GM18499 (cell line): ENCODE measurements at regions not wholly inside any gene's neighbourhood (a gene's known extent, or its start where the extent isn't known, plus 50 kb on each side); places are given as distances from the start of the nearest gene placed in this dataset.
"Not testable (repeated sequence)": the region's sequence is repeated elsewhere in the genome, so short reads cannot be mapped to it uniquely, and the experiment has no call there.

Experiments used
- ATAC-seq: cut with Tn5 transposase; IDR thresholded peaks from one replicate; pipeline ENCODE4 v1.9.1; 2021; ENCODE audit warnings: moderate number of reproducible peaks; ENCODE audit not compliant: insufficient read depth, unreplicated experiment

DNA sequence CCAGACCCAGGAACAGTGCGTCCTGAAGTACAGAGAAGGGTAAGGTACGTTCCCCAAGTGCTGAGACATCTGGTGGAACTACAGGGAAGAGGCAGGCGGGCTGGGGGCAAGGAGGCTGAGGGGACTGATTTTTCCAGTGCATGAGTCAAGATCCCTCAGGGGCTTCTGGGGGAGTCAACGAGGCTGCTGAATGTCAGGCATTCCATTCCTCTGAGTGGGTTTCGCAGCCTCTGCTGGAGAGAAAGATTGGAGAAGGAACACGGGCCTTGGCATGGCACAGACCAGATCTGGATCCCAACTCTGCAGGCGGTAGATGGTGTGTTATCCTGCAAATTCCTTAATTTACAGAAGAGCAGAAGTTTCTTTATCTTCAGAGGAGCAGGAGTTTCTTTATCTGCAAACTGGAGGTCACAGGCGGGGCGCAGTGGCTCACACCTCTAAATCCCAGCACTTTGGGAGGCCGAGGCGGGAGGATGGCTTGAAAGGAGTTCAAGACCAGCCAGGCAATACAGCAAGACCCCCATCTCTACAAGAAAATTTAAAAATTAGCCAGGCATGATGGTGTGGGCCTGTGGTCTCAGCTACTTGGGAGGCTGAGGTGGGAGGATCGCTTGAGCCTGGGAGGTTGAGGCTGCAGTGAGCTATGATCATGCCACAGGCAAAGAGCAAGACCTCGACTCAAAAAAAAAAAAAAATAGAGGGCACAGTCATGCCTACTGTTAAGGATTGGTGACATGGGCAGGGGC is 132.6 kb upstream of the MAP1LC3B2 start:
- no peak for ATAC-seq

DNA sequence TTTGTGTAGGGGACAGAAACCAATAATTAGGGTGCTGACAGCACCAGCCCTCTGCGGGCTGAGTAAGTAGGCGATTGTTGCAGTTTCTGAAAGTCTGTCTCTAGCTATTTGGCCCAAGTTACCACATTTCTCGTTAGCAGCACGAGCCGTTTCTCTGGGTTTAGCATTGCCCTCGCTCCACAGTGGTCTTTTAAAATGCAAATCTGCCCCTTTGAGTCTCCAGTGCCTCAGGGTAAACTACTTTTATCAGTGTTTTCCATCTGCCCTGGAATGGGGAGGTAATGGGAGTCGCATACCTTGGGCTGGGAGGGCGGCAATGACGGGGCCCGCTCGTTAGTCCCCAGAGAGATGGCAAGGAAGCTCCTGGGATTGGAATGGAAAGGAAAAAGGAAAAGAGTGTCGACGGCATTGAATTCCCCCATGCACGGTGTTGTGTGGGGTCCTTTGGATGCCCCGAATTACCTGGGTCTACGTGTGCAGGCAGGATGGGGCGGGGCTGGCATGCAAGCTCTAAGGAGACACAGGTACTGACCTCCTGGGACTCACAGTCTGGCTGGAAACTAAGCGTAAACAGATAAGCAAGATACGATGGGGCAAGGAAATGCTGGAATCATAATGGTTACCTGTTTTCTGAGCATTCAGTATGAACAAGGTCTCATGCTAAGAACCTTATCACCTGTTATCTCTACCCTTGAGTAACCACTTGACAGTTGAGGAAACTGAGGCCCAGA is 131.8 kb upstream of the MAP1LC3B2 start:
- no peak for ATAC-seq

DNA sequence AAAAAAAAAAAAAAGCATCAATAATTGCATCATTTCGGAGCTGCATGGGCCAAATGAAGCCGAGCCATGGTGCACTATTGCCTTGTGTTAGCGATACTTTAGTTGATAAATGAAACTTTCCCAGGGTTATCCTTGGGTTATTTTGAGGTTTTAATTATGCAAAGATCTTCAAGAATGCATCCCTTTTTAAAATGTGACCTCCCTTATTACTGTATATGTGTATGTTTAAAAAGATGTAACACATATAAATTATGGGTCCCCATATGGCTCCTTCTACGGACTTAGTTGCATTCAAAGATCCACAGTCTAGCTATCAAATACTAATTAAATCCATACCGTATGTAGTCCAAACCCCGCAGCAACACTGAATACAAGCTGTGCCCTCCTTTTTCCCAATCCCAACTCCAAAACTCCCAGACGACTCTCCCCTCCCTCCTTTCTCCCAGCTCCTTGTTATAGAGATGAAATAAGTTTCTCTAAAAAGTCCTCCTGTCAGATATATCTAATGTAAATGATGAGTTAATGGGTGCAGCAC is 129.3 kb upstream of the MAP1LC3B2 start:
- ATAC-seq = no peak

DNA sequence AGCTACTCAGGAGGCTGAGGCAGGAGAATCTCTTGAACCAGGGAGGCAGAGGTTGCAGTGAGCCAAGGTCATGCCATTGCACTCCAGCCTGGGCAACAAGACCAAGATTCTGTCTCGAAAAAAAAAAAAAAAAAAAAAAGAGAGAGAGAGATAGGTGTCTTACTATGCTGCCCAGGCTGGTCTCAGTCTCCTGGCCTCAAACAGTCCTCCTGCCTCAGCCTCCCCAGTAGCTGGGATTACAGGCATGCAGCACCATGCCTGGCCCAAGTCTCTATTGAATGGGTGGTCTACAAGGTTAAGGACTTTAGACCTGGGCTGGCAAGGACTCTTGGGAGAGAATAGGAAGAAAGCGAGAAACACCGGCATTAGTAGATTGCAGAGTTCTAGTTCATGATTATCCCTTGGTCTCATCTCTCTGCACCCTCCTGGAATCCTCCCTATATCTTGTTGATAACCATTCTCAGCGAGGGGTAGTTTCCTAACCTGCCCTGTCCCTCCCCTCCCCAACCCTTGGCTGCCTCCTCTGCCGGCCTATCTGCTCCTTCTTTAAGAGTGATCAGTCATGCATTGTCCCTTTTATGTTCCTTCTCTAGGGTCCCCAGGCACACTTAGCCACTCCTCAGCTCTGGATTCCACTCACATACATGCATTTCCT is 128.1 kb upstream of the MAP1LC3B2 start:
- no peak for ATAC-seq

DNA sequence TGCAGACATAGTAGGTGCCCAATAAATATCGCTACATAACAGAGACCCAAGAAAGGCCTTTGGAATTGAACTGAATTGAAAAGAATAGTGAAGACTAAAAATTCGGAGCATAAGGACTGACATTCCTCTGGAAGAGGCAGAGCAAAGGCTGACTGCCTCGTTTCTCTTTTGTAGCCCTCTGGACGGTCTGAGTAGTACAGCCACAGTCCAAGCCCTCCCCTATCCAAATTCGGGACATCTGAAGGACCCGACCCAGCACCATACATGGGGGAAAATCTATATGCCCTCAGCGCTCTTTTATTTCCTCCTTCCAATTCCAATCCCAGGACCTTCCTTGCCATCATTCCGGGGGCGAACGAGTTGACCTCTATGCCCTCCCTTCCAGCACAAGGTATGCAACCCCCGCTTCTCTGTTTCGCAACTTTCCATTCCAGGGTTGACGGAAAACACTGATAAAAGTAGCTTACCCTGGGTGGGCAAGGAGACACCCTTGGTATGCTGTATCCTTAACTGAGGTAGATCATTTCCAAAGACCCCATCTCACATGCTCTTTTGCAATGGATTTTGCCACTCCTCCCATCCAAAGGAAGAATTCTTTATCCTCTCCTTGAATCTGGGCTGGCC is 127.4 kb upstream of the MAP1LC3B2 start:
- ATAC-seq = no peak

DNA sequence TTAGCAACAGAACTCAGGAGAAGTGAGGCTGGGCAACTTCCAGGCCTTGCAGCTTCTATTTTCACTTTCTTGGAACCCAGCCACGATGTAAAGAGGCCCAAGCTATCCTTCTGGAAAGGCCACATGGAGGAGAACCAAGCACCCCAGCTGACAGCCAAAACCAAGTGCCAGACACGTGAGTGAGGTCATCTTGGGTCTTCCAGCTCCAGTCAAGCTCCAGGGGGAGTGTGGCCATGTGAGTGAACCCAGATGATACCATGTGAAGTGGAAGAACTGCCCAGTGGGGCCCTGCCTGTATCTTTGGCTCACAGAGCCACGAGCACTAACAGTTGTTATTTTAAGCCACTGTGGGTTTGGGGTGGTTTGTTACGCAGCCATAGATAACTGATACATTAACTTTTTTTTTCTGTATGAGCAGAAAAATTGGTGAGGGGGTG is 126.8 kb upstream of the MAP1LC3B2 start:
- no peak for ATAC-seq

DNA sequence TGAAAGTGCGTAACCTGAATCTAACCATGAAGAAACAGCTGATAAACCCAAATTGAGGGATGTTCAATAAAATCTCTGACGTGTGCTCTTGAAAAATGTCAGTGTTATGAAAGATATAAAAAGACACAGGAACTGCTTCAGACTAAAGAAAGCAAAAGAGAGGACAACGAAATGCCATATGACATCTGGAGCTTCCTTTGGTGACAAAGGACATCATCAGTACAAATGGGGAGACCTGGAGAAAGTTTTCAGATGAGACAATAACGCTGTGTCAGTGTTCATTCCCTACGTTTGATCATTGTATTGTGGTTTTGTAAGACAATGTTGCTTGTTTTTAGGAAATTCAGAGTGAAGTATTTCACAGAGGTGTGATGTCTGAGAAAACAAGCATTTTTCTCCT is 125.9 kb upstream of the MAP1LC3B2 start:
- no peak for ATAC-seq

DNA sequence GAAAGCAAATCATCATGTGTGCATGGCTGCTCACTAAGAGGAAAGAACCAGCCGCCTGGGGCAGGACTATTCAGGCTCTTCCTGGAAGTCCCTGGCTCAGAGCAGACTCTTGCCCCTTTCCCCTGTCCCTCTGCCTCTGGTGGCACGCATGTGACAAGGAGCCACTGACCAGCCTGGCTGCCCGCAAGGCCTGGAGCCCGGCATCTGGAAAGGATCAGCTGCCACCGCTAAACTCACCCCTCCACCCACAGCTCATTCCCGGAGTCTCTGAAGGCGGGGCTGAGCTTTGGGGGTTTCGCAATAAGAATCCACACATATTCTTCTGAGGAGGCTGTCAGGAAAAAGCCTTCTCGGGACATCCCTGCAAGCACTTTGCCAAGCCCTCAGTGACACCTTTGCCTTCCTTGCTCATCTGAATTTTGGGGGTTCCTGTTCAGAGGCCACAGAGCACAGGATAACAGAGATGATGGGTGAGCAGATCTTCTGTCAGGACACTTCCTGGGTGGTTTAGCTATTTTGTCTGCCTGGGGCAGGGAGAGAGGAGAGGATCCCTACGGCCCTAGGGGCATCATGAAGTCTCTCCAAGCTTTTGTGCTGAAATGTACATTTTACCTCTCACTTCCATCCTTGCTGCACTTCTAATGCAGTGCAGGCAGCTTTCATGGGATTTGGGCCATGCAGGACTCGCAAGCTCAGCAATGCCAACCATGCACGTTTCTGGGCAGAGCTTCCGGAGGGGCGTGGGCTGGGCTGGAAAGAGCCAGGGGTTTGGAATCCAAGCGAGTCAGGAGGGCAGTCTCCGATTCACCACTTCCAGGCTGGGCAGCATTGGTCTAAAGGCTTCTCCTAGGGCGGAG is 124.8 kb upstream of the MAP1LC3B2 start:
- ATAC-seq = no peak

DNA sequence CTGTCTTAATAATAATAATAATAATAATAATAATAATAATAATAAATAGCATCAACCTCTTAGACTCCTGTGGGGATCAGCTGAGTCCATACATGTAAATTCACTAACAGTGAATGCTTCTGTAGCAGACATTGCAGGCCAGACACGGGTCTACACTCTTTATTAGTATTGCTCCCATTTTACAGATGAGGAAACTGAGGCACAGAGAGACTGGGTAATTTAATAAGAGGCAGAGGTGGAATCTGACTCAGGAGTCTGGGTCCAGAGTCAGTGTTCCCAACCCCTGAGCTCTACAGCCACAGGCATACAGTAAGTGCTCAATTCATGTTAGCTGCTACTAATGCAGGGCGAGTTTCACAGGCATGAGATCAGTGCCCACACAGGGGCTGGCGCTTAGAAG is 123.2 kb upstream of the MAP1LC3B2 start:
- no peak for ATAC-seq

DNA sequence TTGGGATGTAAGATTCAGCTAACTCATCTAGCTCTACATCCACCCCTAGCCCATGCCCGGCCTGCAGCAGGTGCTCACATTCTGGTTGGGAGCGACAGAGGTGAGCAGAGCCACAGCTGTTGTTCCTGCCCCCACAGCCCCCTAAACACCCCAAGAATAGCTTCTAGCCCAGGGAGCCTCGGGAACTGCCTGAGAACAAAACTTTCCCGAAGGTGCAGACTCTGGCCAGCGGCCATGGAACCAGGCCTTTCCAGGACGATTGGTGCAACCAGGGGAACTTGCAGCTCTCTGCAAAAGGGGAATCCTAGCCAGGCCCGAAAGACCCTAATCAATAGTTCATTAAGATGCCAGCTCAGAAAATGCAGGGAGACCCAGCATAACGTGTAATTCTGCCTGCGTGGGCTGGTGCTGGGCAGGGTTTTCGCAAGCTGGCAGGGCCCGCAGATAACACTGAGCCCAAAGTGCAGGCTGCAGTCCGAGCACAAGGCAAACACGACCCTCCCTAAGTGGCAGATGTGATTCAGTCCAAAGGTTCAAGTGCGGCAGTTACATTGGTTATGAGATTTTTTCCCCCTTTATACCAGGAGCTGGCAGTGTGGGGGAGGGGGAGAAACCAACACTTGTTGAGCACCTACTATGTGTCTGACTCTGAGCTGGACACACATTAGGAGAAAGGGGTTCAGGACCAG is 122.5 kb upstream of the MAP1LC3B2 start:
- no peak for ATAC-seq

DNA sequence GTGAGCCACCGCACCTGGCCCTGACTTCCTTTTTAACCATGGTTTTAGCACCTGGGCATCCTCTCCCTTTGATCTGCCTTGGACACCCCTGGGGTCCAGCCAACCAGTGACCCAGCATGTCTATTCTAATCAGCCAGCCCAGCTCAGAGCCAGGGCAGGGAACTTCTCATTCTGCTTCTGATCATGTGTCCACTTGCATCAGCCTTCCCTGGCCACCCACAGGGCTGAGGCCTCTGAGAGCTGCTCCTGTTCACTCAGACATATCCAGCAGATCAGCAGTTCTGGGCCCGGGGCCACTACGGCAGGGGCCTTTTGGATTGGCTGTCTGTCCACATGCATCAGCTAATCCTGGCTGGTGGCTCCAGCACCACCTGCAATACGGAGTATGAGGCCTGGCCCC is 117.9 kb upstream of the MAP1LC3B2 start:
- no peak for ATAC-seq

DNA sequence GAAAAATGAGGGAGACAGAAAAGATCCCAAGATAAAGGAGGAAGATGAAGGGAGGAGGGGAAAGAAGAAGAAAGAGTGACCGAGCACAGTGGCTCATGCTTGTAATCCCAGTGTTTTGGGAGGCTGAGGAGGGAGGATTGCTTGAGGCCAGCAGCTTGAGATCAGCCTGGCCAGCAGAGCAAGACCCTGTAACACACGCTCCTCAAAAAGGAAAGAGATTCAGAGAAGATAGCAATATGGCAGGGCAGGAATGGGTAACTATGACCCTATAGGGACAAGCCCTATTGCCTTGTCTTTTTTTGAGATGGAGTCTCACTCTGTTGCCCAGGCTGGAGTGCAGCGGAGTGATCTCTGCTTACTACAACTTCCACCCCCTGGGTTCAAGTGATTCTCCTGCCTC is 116.9 kb upstream of the MAP1LC3B2 start:
- ATAC-seq = no peak

DNA sequence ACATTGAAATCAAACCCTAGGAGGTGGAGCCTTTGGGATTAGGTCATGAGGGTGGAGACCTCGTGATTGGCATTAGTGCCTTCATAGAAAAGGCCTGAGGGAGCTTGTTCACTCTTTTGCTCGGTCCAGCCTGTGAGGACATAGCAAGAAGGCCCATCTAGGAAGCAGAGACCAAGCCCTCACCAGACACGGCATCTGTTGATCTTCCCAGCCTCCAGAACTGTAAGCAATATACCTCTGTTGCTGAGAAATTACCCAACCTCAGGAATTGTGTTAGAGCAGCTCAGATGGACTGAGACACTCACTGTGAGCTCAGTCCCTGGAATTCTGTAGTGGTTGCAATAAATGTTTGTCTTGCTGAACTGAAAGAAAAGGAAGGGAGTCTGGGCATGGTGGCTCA is 116.2 kb upstream of the MAP1LC3B2 start:
- ATAC-seq = no peak

DNA sequence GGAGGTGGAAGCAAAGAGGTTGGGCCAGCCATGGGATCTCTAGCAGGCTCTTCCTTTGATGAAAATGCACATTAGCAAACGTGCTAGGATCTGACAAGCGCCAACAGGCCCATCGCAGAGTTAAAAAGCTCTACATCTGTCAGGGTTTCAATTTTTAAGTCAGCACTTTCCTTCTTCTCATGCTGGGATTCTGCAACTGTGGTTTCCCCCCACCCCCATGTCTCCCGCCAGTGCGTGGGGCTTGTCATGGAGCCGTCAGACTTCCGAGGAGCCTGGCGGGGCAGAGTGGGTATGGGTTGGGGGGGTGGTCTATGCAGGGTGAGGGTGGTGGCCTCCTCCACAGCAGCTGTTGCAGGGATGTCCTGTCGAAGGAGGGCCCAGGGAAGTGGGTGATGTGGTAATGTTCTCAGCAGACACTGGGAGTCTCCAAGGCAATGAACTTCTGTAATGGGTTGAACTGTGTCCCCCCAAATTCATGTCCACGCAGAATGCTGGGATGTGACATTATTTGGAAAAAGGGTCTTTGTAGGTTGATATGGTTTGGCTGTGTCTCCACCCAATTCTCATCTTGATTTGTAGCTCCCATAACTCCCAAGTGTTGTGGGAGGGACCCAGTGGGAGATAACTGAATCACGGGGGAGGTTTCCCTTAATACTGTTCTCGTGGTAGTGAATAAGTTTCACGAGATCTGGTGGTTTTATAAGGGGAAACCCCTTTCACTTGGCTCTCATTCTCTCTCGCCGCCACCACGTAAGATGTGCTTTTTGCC is 115.2 kb upstream of the MAP1LC3B2 start:
- no peak for ATAC-seq

DNA sequence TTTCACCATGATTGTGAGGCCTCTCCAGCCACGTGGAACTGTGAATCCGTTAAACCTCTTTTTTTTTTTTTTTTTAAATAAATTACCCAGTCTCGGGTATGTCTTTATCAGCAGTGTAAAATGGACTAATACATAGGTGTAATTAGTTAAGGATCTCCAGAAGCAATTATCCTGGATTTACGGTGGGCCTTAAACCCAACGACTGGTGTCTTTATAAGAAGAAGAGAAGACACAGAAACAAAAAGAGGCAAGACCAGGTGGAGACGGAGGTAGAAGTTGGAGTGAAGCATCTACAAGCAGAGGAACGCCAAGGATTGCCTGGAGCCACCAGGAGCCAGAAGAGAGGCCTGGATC is 114.6 kb upstream of the MAP1LC3B2 start:
- ATAC-seq = no peak

DNA sequence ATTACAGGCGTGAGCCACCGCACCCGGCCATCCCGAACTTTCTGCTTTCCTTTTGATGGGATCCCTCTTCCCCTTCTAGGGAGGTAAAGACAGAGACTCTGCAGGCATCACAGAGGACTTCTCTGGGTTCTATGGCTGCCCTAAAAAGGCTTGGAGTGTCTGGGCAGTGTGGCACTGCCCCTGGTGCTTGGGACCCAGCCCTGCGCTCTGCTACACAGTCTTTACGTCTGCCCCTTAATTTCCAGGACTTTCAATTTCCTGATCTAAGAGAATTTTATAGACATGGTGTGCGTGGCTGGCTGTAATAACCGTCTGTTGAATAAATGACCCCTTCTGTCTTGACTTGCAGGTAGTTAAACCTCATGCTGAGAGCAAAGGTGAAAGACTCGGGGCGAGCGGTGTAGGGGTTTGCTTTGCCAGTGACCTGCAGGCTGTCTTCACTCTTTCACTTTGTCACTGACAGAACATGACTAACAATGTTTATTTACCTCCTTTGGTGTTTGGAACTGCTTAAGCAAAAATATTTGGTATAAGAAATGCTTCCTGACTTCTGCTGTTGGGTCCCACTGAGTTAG is 110.9 kb upstream of the MAP1LC3B2 start:
- no peak for ATAC-seq

DNA sequence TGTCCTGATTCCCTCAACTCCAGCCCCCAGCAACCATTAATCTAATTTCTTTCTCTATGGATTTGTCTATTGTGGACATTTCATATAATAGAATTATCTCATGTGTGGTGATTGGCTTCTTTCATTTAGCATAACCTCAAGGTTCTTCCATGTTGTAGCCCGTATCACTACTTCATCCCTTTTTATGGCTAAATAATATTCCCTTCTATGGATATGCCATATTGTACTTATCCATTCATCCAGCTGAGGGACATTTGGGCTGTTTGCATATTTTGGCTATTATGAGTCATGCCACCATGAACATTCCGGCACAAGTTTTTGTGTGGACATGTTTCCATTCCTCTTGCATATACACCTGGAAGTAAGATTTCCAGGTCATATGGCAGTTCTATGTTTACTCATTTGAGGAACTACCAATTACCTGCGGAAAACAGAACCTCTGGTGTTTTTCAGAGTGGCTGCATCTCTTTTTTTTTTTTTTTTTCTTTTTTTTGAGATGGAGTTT is 108.7 kb upstream of the MAP1LC3B2 start:
- ATAC-seq = no peak

DNA sequence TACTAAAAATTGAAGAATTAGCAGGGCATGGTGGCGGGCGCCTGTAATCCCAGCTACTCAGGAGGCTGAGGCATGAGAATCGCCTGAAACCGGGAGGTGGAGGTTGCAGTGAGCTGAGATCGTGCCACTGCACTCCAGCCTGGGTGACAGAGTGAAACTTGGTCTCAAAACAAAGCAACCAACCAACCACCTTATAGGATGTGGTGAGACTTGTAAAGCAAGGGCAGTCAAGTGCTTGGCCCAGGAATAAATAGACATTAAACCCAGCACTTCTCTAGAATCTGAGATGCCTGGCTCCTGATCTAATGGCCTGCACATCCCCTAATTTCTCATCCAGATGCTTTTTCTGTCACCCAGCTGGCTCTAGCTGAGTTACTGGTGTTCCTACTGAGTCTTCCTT is 106.2 kb upstream of the MAP1LC3B2 start:
- not testable (repeated sequence) for ATAC-seq
